ENCODE measurements at regions not wholly inside any gene's neighbourhood (a gene's known extent, or its start where the extent isn't known, plus 50 kb on each side); places are given as distances from the start of the nearest gene placed in this dataset.

- ChIA-PET POLR2A (no interaction called here), CTCF (no interaction called here)
- H3K4me3 ChIP-seq (ENCODE audit: low read length), result no peak overlapping the region
- peak; percentile 59 for ATAC-seq
- intact Hi-C loops (cut with micrococcal nuclease), result no loop called here
- Mint-ChIP-seq H3K36me3 (peaks cover 0 to 6% (median 2%) of the 10 kb centered on the region in 5 donors), H3K27ac (peak overlapping the region in 1 of 9 donors; percentile 19), H3K4me1 (peaks cover 6 to 18% (median 12%) of the 10 kb centered on the region in 7 donors), H3K9me3 (peaks cover 4 to 14% (median 6%) of the 10 kb centered on the region in 11 donors), H3K27me3 (peaks cover 0 to 10% (median 4%) of the 10 kb centered on the region in 5 donors), H3K4me3 (peak overlapping the region in 3 of 10 donors; percentile 3 to 40 (median 37))
- no peaks in the 10 kb centered on the region for H3K4me1 ChIP-seq (ENCODE audit: control insufficient read depth in 2 of 2, insufficient read depth in 2 of 2, low read length in 2 of 2)
- H3K27ac ChIP-seq (ENCODE audit: low read depth, low read length), result no peak overlapping the region
- DNase-seq, result peak in 1 of 9 donors; percentile 8
- no peaks in the 10 kb centered on the region for H3K27me3 ChIP-seq (ENCODE audit: control insufficient read depth in 2 of 2, insufficient read depth in 2 of 2, low read length in 2 of 2)
- H3K36me3 ChIP-seq (ENCODE audit: control insufficient read depth in 2 of 3, insufficient read depth in 3 of 3, low read length in 3 of 3), result no peaks in the 10 kb centered on the region
- H3K9me3 ChIP-seq (ENCODE audit: control insufficient read depth in 2 of 3, low read length in 3 of 3), result peaks cover 0 to 7% (median 0%) of the 10 kb centered on the region in 3 experiments
Measured at GRCh38 chr3:194879126-194879877, 193.6 kb downstream of the FAM43A start.

- POLR2A ChIA-PET, result no interaction called here
- DNase-seq (peak in 1 of 9 donors; percentile 12), ATAC-seq (no peak)
- CTCF ChIA-PET, result no interaction called here
- H3K4me1 ChIP-seq (ENCODE audit: control insufficient read depth in 2 of 2, insufficient read depth in 2 of 2, low read length in 2 of 2), result no peaks in the 10 kb centered on the region
- Mint-ChIP-seq H3K27ac (no peak overlapping the region), H3K9me3 (peaks cover 5 to 22% (median 9%) of the 10 kb centered on the region in 11 donors), H3K27me3 (peaks cover 0 to 10% (median 2%) of the 10 kb centered on the region in 5 donors), H3K36me3 (peaks cover 0 to 6% (median 2%) of the 10 kb centered on the region in 5 donors), H3K4me3 (peak overlapping the region in 1 of 10 donors; percentile 34), H3K4me1 (peaks cover 6 to 18% (median 12%) of the 10 kb centered on the region in 7 donors)
- no peak overlapping the region for H3K4me3 ChIP-seq (ENCODE audit: low read length)
- H3K27me3 ChIP-seq (ENCODE audit: control insufficient read depth in 2 of 2, insufficient read depth in 2 of 2, low read length in 2 of 2), result no peaks in the 10 kb centered on the region
- H3K27ac ChIP-seq (ENCODE audit: low read depth, low read length), result no peak overlapping the region
- intact Hi-C loops (cut with micrococcal nuclease), result no loop called here
- peaks cover 0 to 9% (median 0%) of the 10 kb centered on the region in 3 experiments for H3K9me3 ChIP-seq (ENCODE audit: control insufficient read depth in 2 of 3, low read length in 3 of 3)
- no peaks in the 10 kb centered on the region for H3K36me3 ChIP-seq (ENCODE audit: control insufficient read depth in 2 of 3, insufficient read depth in 3 of 3, low read length in 3 of 3)
Measured at GRCh38 chr3:194879991-194880939, 194.6 kb downstream of the FAM43A start.

- Histone ChIP-seq H3K27me3 (ENCODE audit: control insufficient read depth in 2 of 2, insufficient read depth in 2 of 2, low read length in 2 of 2) (no peaks in the 10 kb centered on the region), H3K4me1 (ENCODE audit: control insufficient read depth in 2 of 2, insufficient read depth in 2 of 2, low read length in 2 of 2) (no peaks in the 10 kb centered on the region), H3K4me3 (ENCODE audit: low read length) (no peak overlapping the region), H3K27ac (ENCODE audit: low read depth, low read length) (no peak overlapping the region), H3K36me3 (ENCODE audit: control insufficient read depth in 2 of 3, insufficient read depth in 3 of 3, low read length in 3 of 3) (no peaks in the 10 kb centered on the region), H3K9me3 (ENCODE audit: control insufficient read depth in 2 of 3, low read length in 3 of 3) (peaks cover 0 to 9% (median 0%) of the 10 kb centered on the region in 3 experiments)
- Mint-ChIP-seq H3K4me1 (peaks cover 6 to 18% (median 12%) of the 10 kb centered on the region in 7 donors), H3K4me3 (no peak overlapping the region), H3K27ac (no peak overlapping the region), H3K27me3 (peaks cover 0 to 10% (median 0%) of the 10 kb centered on the region in 5 donors), H3K9me3 (peaks cover 5 to 31% (median 12%) of the 10 kb centered on the region in 11 donors), H3K36me3 (peaks cover under 1 to 6% (median 3%) of the 10 kb centered on the region in 5 donors)
- peak; percentile 53 for ATAC-seq
- CTCF ChIA-PET, result no interaction called here
- intact Hi-C loops (cut with micrococcal nuclease), result no loop called here
- no peak for DNase-seq
- POLR2A ChIA-PET, result no interaction called here
Measured at GRCh38 chr3:194880940-194881925, 195.6 kb downstream of the FAM43A start.

- no peak for DNase-seq
- no peak overlapping the region for H3K4me3 Mint-ChIP-seq
Measured at GRCh38 chr3:194884649-194885315, 199.1 kb downstream of the FAM43A start.

GRCh38 chr3:194885766-194886165 lies 200.1 kb downstream of the FAM43A start:
- DNase-seq (no peak), ATAC-seq (no peak)
- peaks cover 0 to 4% (median 0%) of the 10 kb centered on the region in 7 donors for H3K4me1 Mint-ChIP-seq
- Histone ChIP-seq H3K36me3 (ENCODE audit: control insufficient read depth in 2 of 3, insufficient read depth in 3 of 3, low read length in 3 of 3) (no peaks in the 10 kb centered on the region), H3K9me3 (ENCODE audit: control insufficient read depth in 2 of 3, low read length in 3 of 3) (peaks cover 0 to 9% (median 0%) of the 10 kb centered on the region in 3 experiments), H3K27me3 (ENCODE audit: control insufficient read depth in 2 of 2, insufficient read depth in 2 of 2, low read length in 2 of 2) (no peaks in the 10 kb centered on the region), H3K4me3 (ENCODE audit: low read length) (no peak overlapping the region), H3K4me1 (ENCODE audit: control insufficient read depth in 2 of 2, insufficient read depth in 2 of 2, low read length in 2 of 2) (no peaks in the 10 kb centered on the region), H3K27ac (ENCODE audit: low read depth, low read length) (no peak overlapping the region)
- H3K4me3 Mint-ChIP-seq, result no peak overlapping the region
- peaks cover 6 to 55% (median 16%) of the 10 kb centered on the region in 11 donors for H3K9me3 Mint-ChIP-seq
- ChIA-PET POLR2A (no interaction called here), CTCF (no interaction called here)
- no peak overlapping the region for H3K27ac Mint-ChIP-seq
- intact Hi-C loops (cut with micrococcal nuclease), result no loop called here
- H3K36me3 Mint-ChIP-seq, result peaks cover 4 to 13% (median 8%) of the 10 kb centered on the region in 5 donors
- peaks cover 0 to 10% (median 2%) of the 10 kb centered on the region in 5 donors for H3K27me3 Mint-ChIP-seq

More at GRCh38 chr3:194884649-194885315, 199.1 kb downstream of the FAM43A start:
- Histone ChIP-seq H3K36me3 (ENCODE audit: control insufficient read depth in 2 of 3, insufficient read depth in 3 of 3, low read length in 3 of 3) (no peaks in the 10 kb centered on the region), H3K27ac (ENCODE audit: low read depth, low read length) (no peak overlapping the region), H3K9me3 (ENCODE audit: control insufficient read depth in 2 of 3, low read length in 3 of 3) (peaks cover 0 to 9% (median 0%) of the 10 kb centered on the region in 3 experiments), H3K27me3 (ENCODE audit: control insufficient read depth in 2 of 2, insufficient read depth in 2 of 2, low read length in 2 of 2) (no peaks in the 10 kb centered on the region), H3K4me3 (ENCODE audit: low read length) (no peak overlapping the region), H3K4me1 (ENCODE audit: control insufficient read depth in 2 of 2, insufficient read depth in 2 of 2, low read length in 2 of 2) (no peaks in the 10 kb centered on the region)
- CTCF ChIA-PET, result no interaction called here
- ATAC-seq, result no peak
- Mint-ChIP-seq H3K36me3 (peaks cover 4 to 13% (median 8%) of the 10 kb centered on the region in 5 donors), H3K9me3 (peaks cover 6 to 55% (median 16%) of the 10 kb centered on the region in 11 donors), H3K27ac (no peak overlapping the region), H3K27me3 (peaks cover 0 to 10% (median 2%) of the 10 kb centered on the region in 5 donors), H3K4me1 (peaks cover 0 to 9% (median 5%) of the 10 kb centered on the region in 7 donors)
- intact Hi-C loops (cut with micrococcal nuclease), result no loop called here
- POLR2A ChIA-PET, result no interaction called here

Measured in naive thymus-derived CD4-positive, alpha-beta T cell (primary cell).